DOHH2 (cell line): ENCODE measurements at regions not wholly inside any gene's neighbourhood (a gene's known extent, or its start where the extent isn't known, plus 50 kb on each side); places are given as distances from the start of the nearest gene placed in this dataset.

ENCODE experiments used
- EZH2phosphoT487 ChIP-seq: fragments of 200-600 bp; sonication (generic); IDR thresholded peaks from 2 replicates; pipeline ENCODE4 v1.6.1; 2017; ENCODE audit warnings: borderline replicate concordance, mild to moderate bottlenecking, antibody characterized with exemption, low read length, moderate library complexity, mixed read lengths
- TF ChIP-seq, protein P1 (sequence below): fragments of 200-600 bp; sonication (generic); IDR thresholded peaks from one replicate; pipeline ENCODE4 v1.5.1; 2014; ENCODE audit warnings: antibody characterized with exemption, mild to moderate bottlenecking, low read depth, low read length; ENCODE audit not compliant: poor library complexity, severe bottlenecking

DNA sequence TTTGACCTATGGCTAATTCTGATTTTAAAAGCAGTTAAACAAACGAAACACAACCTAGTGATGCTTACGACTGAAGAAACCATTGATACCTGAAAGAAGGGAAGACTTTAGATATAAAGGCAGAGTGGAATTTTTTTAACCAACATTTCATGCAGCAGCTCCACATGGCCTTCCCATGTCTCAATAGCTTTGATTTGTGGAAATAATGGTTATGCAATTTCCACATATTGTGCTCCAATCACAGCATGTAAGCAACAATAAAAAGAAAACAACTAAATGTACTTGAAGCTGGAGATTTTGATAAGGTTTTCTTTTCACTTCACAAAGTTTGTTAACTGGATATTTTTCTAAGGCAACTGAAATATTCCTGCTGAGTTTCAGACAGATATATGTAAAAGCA lies 82.0 kb upstream of the SLC39A10 start:
- TF ChIP-seq, protein P1, sequence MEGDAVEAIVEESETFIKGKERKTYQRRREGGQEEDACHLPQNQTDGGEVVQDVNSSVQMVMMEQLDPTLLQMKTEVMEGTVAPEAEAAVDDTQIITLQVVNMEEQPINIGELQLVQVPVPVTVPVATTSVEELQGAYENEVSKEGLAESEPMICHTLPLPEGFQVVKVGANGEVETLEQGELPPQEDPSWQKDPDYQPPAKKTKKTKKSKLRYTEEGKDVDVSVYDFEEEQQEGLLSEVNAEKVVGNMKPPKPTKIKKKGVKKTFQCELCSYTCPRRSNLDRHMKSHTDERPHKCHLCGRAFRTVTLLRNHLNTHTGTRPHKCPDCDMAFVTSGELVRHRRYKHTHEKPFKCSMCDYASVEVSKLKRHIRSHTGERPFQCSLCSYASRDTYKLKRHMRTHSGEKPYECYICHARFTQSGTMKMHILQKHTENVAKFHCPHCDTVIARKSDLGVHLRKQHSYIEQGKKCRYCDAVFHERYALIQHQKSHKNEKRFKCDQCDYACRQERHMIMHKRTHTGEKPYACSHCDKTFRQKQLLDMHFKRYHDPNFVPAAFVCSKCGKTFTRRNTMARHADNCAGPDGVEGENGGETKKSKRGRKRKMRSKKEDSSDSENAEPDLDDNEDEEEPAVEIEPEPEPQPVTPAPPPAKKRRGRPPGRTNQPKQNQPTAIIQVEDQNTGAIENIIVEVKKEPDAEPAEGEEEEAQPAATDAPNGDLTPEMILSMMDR, result no peak
- TF ChIP-seq EZH2phosphoT487, result no peak
